HuH-7 (cell line): ENCODE measurements at regions not wholly inside any gene's neighbourhood (a gene's known extent, or its start where the extent isn't known, plus 50 kb on each side); places are given as distances from the start of the nearest gene placed in this dataset.
"Not testable (repeated sequence)": the region's sequence is repeated elsewhere in the genome, so short reads cannot be mapped to it uniquely, and the experiment has no call there.

ENCODE experiments used
- DNase-seq: peaks from one replicate; pipeline ENCODE4 v3.0.0; 2011; ENCODE audit warnings: low spot score

GRCh38 chr4:81375745-81376144 lies 96.0 kb downstream of the RASGEF1B start:
- DNase-seq = peak; percentile 1

DNA sequence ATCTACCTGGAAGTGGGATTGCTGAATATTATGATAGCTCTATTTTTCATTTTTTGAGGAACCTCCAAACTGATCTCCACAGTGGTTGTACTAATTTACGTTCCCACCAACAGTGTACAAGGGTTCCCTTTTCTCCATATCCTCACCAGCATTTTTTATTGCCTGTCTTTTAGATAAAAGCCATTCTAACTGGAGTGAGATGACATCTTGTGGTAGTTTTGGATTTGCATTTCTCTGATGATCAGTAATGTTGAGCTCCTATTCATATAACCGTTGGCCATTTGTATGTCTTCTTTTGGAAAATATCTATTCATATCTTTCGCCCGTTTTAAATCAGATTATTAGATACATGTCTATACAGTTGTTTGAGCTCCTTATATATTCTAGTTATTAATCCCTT lies 101.8 kb downstream of the RASGEF1B start:
- no peak for DNase-seq

DNA sequence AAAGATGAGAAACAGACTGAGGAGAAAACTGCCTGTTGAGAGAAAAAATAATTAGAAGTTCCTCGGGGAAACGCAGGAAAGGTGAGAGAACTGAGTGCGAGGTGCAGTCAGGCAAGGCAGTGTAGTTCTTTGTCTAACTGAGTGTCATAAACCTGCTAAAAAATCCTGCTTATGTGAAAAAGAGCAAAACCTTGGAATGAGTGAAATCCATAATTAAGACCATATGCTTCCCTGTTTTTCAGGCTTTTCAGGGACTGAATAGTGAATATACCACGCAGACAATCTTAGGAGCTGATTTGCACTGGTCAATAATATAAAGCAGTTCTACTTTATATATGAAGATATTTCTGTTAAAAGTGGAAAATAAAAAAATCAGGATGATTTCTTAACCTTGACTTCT lies 104.9 kb downstream of the RASGEF1B start:
- no peak for DNase-seq

GRCh38 chr4:81360737-81361136 lies 111.0 kb downstream of the RASGEF1B start:
- no peak for DNase-seq

- DNase-seq = no peak
These were observed 112.5 kb downstream of the RASGEF1B start for GRCh38 chr4:81359207-81359606.

DNA sequence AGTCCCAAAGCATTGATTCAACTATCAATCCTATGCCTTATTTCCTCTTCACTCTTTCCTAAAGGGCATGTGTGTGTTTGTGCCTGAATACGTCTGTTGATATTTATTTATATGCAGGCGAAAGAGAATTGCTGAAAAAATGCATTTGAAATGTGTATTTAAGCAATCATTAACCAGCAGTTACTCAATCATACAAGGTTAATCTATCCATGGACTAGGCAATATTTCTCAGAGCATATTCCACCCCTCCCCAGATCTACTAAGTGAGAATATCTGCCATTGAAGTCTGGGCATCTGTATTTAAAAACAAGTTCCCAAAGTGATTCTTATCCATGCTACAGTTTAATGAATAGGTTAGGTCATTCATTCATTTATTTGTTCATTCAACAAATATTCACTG lies 113.6 kb downstream of the RASGEF1B start:
- DNase-seq = no peak

DNA sequence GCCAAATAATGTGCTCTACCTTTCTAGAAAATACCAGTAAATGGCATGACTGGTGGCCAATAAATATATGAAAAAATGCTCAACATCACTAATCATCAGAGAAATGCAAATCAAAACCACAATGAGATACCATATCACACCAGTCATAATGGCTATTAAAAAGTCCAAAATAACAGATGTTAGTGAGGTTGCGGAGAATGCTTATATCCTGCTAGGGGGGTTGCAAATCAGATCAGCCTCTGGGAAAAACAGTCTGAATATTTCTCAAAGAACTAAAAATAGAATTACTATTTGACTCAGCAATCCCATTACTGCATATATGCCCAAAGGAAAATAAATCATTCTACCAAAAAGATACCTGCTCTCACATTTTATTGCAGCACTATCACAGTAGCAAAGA lies 115.1 kb downstream of the RASGEF1B start:
- no peak for DNase-seq

- DNase-seq = no peak
These were observed 116.6 kb downstream of the RASGEF1B start for GRCh38 chr4:81355136-81355535.

GRCh38 chr4:81353861-81354260 lies 117.8 kb downstream of the RASGEF1B start:
- DNase-seq = no peak

DNA sequence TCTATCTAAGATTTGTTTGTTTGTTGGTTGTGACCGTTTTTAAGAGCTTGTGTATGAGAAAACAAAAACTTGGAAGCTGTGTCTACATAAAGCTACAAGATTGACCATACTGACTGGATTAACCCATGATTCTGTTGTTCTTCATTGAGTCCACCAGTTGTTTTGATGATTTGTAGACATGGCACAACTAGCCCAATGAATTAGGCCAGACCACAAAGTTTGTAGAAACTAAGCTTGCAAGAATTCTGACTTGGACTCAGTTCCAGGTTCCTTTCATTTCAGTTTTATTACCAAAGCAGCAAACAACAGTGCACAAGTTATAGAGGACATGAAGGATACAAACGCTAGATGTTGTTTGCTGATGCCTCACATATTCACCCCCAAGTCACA lies 119.3 kb downstream of the RASGEF1B start:
- DNase-seq = no peak

- DNase-seq = peak; percentile 2
These were observed 119.9 kb downstream of the RASGEF1B start for GRCh38 chr4:81351654-81352445.

DNA sequence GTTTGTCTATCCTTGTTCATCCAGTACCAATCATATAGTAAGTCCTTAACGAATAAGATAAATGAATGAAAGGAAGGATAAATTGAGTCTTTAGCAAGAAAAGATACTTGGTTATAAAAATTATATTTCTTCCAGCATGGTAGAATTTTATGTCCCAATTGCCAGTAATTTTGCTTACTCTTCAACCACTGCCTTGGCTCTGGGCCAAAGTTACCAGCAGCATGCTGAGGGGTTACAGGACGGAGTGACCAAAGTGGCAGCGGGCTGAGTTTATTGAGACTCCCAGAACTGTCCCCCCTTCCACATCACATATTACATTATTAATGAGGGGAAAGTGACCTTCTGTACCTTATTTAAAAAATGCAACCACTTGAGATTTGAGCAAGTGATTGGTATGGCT lies 121.7 kb downstream of the RASGEF1B start:
- no peak for DNase-seq

DNA sequence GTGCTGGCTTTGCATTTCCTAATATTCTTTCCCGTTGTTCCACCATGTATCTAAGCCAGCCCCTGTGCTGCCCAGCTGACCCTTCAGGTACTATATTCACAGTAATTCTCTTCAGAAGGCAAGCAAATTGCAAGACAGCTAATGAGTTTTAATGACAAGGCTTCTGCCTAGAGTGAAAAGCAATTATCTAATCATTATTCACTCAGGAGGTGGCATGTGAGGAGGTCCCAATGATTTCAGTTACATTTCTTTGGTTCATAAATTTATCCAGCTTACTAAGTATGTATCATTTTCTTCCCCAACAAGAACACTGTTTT lies 123.0 kb downstream of the RASGEF1B start:
- DNase-seq = no peak

GRCh38 chr4:81348086-81348777 lies 123.5 kb downstream of the RASGEF1B start:
- DNase-seq = no peak

- DNase-seq = no peak
These were observed 125.0 kb downstream of the RASGEF1B start for GRCh38 chr4:81346719-81347118.

DNA sequence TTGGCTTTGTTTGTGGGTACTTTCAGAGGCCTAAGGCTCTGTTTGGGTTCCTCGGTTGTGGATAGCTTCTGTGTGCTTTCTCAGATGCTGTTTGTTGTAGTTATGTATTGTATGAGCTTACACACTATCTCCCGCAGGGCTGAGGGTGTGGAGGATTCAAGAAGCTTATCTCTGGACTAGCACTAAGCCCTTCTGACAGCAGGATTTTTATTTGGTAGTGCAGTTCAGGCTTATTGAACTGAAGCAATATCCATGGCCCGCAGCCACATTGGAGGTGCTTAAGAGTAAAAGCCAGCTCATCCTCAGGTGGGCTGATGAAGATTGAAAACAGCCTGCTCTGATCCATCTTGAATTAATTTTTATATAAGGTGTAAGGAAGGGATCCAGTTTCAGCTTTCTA lies 128.2 kb downstream of the RASGEF1B start:
- no peak for DNase-seq

DNA sequence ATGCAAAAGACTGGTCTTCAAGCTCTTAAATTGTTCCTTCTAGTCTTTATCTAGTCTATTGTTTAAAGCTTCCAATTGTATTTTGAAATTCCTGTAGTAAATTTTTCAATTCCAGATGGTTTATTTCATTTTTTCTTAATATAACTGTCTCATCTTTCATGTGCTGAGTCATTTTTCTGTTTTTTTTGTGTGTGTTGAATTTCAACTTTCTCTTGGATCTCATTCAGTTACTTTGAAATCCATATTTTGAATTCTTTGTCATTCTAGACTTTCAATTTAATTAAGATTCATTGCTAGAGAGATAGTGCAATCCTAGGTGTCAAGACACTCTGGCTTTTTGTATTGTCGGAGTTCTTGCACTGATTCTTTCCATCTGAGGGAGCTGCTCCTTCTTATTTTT lies 128.0 kb upstream of the PRKG2 start:
- DNase-seq = no peak

DNA sequence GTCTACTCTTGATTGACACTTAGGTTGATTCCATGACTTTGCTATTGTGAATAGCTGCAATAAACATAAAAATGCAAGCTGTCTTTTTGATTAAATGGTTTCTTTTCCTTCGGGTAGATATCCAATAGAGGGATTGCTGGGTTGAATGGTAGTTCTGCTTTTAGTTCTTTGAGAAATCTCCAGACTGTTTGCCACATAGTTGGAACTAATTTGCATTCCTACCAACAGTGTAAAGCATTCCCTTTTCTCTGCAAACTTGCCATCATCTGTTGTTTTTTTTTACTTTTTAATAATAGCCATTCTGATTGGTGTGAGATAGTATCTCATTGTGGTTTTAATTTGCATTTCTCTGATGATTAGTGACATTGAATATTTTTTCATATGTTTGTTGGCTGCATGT lies 122.2 kb upstream of the PRKG2 start:
- DNase-seq = no peak

GRCh38 chr4:81335122-81335912 lies 120.3 kb upstream of the PRKG2 start:
- no peak for DNase-seq

DNA sequence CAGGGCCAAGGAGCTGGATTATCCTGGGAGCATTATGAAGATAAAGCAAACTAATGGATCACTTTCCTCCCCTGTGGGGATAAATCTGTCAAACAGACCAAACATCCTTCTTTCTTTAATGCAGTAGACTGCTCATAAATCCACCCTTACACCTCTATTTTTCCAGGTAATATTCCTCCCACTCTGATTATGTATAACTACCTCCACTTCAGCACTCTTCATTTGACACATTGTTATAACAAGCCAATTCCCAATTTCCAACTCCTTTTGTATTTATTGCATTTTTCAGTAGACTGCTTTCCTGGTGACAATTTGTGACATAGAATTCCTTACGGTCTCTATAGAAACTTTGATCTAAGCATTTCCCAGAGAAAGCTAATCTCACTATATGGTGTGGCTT lies 115.0 kb upstream of the PRKG2 start:
- no peak for DNase-seq

GRCh38 chr4:81326581-81326980 lies 111.6 kb upstream of the PRKG2 start:
- DNase-seq = no peak

DNA sequence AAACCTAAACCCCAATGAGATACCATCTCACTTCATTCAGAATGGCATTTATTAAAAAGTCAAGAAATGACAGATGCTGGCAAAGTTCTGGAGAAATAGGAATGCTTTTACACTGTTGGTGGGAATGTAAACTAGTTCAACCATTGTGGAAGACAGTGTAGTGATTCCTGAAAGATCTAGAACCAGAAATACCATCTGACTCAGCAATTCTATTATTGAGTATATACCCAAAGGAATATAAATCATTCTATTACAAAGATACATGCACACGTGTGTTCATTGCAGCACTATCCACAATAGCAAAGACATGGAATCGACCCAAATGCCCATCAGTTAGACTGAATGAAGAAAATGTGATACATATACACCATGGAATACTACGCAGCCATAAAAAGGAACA lies 109.6 kb upstream of the PRKG2 start:
- DNase-seq = not testable (repeated sequence)

DNA sequence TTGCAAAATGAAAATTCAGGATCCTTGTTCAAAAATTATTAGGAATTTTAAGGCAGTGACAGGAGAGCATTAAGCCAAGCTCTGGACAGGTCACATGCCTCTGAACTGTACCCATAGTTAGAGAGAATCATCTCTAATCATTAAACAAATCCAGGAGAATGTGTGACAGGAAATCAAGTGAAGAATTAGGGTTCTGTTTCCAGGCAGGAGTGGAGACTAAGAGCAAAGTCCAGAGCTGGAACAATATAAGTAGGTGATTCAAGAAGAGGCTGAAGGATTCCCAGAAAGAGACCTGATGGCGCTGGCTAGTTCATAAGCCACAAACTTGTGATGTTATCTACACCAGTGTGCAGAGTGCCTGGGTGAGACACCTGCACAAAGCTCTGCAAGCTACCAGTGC lies 104.6 kb upstream of the PRKG2 start:
- no peak for DNase-seq
